ENCODE measurements at regions not wholly inside any gene's neighbourhood (a gene's known extent, or its start where the extent isn't known, plus 50 kb on each side); places are given as distances from the start of the nearest gene placed in this dataset.

- no peak for DNase-seq (ENCODE audit: low spot score)
Measured at GRCh38 chr10:130627346-130628045, 491.3 kb downstream of the GLRX3 start.

- no peak for DNase-seq (ENCODE audit: low spot score)
Measured at GRCh38 chr10:130630135-130630534, 493.9 kb downstream of the GLRX3 start.

GRCh38 chr10:130631142-130632096 is 495.2 kb downstream of the GLRX3 start:
- DNase-seq (ENCODE audit: low spot score) = no peak

DNA sequence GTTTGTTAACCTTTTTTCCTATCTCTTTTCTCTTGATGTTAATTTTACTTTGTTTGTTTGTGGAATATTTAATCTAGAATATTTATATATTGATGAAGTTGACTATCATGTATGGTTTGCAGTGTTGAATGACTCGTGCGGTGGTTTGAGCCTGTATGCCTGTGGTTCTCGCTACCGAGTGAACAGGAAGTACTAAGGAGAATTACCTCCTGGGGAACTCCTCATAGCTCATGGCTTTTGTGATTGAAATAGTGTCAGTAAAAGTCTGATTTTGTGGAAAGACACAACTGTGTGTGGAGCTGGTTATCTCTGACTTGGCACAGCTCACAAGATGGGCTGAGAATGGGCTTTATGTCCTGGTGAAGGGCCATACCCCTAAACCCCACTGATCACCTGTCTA is 498.6 kb downstream of the GLRX3 start:
- DNase-seq (ENCODE audit: low spot score) = no peak

GRCh38 chr10:130635528-130635927 is 499.3 kb downstream of the GLRX3 start:
- DNase-seq (ENCODE audit: low spot score) = no peak

DNA sequence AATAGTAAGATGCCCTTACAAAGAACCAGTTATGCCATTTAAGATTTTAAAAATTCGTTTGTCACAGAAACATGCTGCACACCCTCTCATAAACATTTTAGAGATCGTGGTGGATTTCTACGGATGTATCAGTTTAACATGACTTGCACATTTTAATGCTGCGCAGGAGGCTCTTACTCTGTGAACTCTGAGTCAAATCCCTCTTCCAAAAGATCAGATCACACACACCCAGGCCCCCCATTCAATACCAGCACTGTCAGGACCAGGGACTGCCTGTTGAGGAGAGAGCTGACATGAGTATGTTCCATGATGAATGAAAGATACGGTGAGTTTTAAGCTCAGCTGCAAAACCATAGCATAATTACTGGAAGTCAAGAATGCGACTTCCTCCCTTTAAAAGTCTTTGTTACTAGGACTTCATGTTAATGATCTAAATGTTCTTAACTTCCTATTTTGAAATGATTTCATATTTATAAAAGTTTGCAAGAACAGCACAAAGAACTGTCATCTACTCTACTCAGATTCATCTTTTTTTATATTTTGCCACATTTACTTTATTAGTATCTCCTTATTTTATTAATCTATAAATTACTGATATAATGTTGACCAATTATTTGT is 500.2 kb downstream of the GLRX3 start:
- no peak for DNase-seq (ENCODE audit: low spot score)

DNA sequence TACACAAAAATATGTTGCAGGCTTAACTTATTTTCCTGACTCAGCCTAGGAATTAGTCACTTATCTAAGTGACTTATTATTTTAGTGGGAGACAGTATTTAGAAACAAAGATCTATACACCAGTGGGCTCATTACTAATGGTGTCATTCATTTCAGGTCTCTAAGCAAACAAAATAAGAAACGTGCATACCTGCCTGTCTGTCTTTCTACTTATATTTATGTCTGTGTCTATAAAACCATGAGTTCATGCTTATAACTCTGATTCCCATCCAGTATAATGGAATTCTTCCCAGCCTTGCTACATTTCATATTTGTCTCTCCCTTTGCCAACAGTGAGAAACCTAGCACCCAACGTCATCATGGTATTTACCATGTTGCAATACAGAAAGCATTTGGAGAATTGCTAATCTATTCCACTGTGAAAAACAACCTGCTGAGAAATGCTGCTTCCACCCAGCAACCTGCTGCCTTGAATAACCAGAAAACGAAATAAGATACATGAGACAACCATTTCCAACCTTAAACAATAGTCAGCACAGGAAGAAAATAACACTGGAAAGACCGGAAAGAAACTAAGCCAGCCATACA is 501.0 kb downstream of the GLRX3 start:
- no peak for DNase-seq (ENCODE audit: low spot score)

DNA sequence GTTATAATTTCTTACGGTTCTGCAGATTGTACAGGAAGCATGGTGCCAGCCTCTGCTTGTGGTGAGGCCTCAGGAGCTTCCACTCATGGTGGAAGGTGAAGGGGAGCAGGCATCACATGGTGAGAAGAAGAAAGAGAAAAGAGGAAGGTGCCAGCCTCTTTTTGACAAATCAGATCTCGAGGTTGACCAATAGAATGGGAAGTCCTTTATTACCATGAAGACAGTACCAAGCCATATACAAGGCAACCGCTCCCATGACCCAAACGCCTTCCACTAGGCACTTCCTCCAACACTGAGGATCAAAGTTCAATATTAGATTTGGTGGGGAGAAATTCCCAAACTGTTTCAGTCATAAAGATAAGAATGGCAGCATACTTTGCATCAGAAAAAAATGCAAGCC is 502.8 kb downstream of the GLRX3 start:
- DNase-seq (ENCODE audit: low spot score) = no peak

GRCh38 chr10:130642926-130643325 is 506.7 kb downstream of the GLRX3 start:
- DNase-seq (ENCODE audit: low spot score) = no peak

DNA sequence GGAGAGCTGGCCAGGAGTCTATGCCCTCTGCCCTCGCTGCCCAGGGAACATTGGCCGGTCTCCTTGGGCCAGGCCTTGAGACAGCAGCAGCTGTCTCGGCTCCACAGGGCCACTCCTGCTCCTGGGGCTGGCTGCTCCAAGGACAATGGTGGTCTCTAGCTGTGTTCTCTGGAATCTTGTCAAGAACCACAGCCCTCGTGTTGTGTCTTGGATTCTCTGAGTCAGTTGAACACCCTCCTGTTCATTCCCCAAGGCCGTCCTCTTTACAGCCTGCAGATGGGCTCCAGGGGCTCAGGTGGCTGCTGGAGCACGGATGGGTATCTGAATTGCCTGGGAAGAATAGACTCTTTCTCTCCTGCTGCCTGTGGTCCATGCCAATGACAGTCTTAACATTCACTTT is 511.1 kb downstream of the GLRX3 start:
- DNase-seq (ENCODE audit: low spot score) = no peak

GRCh38 chr10:130648807-130649206 is 512.6 kb downstream of the GLRX3 start:
- no peak for DNase-seq (ENCODE audit: low spot score)

DNA sequence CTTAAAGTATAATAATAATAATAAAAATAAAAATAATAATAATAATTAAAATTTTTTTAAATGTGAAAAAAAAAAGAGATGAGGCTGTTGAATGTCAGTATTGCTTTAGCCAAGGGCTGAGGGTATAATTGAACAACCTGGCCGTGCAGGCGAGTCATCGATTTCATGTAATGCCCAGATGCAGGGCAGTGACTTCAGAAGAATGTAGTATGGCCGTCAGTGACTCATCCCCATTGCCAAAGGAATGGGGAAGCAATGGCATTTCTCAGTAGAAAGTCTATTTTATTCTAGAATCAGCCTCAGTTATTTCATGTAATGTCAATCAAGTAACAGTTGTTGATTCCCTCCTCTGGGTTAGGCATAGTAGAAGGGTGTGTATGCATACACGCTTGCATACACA is 516.4 kb downstream of the GLRX3 start:
- DNase-seq (ENCODE audit: low spot score) = no peak

- no peak for DNase-seq (ENCODE audit: low spot score)
Measured at GRCh38 chr10:130652964-130653578, 516.9 kb downstream of the GLRX3 start.

GRCh38 chr10:130654726-130655125 is 518.5 kb downstream of the GLRX3 start:
- DNase-seq (ENCODE audit: low spot score) = no peak

DNA sequence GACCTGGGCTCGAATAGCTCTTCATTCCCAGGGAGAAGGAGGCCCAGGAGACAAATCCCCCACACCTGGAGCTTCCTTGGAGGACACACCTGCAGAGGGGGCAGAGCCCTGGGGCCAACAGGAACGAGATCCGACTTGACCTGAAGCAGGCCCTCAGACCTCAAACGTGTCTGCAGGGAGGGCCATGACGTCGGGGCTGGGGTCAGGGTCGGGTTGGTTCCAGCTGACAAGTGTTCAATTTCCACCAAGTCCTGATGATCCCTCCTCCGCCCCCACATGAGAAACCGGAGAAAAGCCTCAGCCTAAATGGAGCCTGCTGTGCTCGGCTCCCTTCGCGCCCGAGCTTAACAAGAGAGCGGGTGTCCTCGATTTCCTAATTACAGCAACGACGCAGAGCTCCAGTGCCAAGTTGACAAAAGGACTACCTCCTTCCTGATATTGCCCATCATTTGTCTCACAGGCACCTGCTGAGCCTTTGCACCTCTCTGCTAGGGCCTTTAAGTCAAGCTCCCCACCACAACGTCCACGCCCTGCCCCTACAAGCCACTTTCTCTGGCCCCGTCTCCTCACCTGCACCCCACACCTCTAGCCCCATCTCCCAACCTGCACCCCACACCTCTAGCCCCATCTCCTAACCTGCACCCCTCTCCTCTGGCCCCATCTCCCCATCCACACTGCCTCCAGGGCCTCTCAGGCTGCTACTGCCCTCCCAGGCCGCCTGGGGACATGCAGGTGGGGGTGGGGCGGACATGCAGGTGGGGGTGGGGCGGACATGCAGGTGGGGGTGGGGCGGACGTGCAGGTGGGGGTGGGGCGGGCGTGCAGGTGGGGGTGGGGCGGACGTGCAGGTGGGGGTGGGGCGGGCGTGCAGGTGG is 519.4 kb downstream of the GLRX3 start:
- DNase-seq (ENCODE audit: low spot score) = no peak

DNA sequence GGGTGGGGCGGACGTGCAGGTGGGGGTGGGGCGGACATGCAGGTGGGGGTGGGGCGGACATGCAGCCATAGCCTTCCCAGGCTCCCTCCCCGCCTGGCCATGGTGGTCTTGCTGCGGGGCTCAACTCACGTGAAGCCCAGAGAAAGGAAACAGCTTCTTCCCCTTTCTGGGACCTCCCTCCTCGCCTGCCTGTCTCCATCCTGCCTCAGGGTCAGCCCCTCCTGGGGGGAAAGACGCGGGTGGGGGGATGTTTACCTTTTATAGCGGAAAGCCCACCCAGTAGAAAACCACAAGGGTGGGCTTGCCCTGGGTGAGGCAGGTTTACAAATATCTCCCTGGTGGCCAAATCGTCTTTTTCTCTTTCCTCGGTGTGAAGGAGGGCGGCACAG is 520.0 kb downstream of the GLRX3 start:
- DNase-seq (ENCODE audit: low spot score) = no peak

GRCh38 chr10:130656582-130657133 is 520.5 kb downstream of the GLRX3 start:
- DNase-seq (ENCODE audit: low spot score) = no peak

DNA sequence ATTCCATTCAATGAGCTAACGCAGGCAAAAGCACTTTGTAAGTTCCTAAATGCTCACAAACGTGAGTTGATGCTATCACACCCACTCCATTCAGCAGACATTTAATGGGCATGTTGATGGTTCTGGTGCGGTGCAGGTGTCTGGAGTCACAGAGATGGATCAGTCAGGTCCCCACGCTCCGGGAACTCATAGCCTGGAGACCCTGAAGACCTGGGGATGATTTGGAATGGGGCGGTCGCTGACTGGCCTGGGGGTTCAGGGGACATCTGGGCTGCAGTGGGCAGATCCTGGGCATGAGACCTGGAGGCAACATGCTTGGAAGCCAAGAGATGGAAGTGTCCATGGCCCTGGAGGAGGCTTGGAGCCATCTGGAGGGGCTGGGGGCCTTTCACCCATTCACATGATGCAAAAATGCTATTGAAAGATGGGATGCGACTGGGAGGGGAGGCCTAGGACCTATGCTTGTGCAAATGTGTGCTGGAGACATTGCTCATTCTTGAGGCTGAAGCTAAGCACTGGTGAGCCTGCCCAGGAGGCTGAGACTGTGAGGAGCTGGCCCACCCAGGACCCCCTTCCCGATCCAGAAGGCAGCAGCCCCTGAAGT is 522.6 kb downstream of the GLRX3 start:
- DNase-seq (ENCODE audit: low spot score) = no peak

DNA sequence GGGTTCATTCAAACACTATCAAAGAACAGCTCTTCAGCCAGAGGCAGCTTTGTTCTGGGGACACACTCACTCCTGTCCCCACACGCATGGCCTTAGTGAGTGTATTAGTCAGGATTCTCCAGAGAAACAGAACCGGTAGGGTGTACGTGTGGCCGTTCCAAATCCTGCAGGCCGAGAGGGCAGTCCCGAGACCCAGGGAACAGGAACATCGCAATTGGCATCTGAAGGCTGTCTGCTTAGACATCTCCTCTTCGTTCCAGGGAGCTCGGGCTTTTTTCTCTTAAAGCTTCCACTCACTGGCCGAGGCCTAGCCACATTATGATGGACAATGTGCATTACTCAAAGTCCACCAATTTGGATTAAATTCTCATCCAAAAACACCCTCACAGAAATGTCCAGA is 523.3 kb downstream of the GLRX3 start:
- no peak for DNase-seq (ENCODE audit: low spot score)

GRCh38 chr10:130660266-130660665 is 524.1 kb downstream of the GLRX3 start:
- DNase-seq (ENCODE audit: low spot score) = no peak
